Keratinocyte (primary cell): ENCODE measurements at regions not wholly inside any gene's neighbourhood (a gene's known extent, or its start where the extent isn't known, plus 50 kb on each side); places are given as distances from the start of the nearest gene placed in this dataset.

Experiments
- DNase-seq: peaks from one replicate; pipeline ENCODE4 v3.0.0-alpha.2; 2011; ENCODE audit warnings: low read depth, missing footprints, low spot score
- FAIRE-seq: peaks from 2 replicates; lab custom pipeline; 2011; peaks lifted over from hg19 to GRCh38; lab: Jason Lieb, UNC
- H2AFZ ChIP-seq: 2 replicates; pipeline ENCODE4 v1.6.0; 2012; ENCODE audit warnings: low read length, control low read depth, inconsistent platforms; ENCODE audit not compliant: control insufficient read depth
- H3K27ac ChIP-seq: 2 replicates; pipeline ENCODE4 v1.5.1; 2011; ENCODE audit warnings: low read length; ENCODE audit not compliant: control insufficient read depth, insufficient read depth
- H3K27me3 ChIP-seq: 3 replicates; pipeline ENCODE4 v1.6.0; 2011; ENCODE audit warnings: low read length; ENCODE audit not compliant: control insufficient read depth, insufficient read depth; ENCODE audit errors: extremely low read depth
- H3K36me3 ChIP-seq, 2 experiments: 2 replicates in 1 of 2; 3 replicates in 1 of 2; pipeline ENCODE4 v1.5.1; 2011; ENCODE audit warnings: low read length in 2 of 2, mild to moderate bottlenecking in 1 of 2; ENCODE audit not compliant: control insufficient read depth in 2 of 2, insufficient read depth in 2 of 2; ENCODE audit errors: extremely low read depth in 1 of 2
- H3K4me1 ChIP-seq: 3 replicates; pipeline ENCODE4 v1.5.1; 2011; ENCODE audit warnings: low read length; ENCODE audit not compliant: control insufficient read depth, insufficient read depth; ENCODE audit errors: extremely low read depth
- H3K4me2 ChIP-seq: 3 replicates; pipeline ENCODE4 v1.6.0; 2011; ENCODE audit warnings: low read depth, low read length; ENCODE audit not compliant: control insufficient read depth, insufficient read depth; ENCODE audit errors: extremely low read depth
- H3K4me3 ChIP-seq, 3 experiments: fragments of 200-600 bp in 1 of 3; sonication (generic) in 1 of 3; 2 replicates in 2 of 3; 3 replicates in 1 of 3; pipeline ENCODE4 v1.5.1; 2011 to 2016; ENCODE audit warnings: low read length in 3 of 3, mild to moderate bottlenecking in 3 of 3, control low read depth in 2 of 3, inconsistent platforms in 1 of 3, low read depth in 1 of 3, mixed read lengths in 1 of 3, mixed run types in 1 of 3, moderate library complexity in 1 of 3; ENCODE audit not compliant: control insufficient read depth in 2 of 3, insufficient read depth in 2 of 3; ENCODE audit errors: extremely low read depth in 1 of 3
- H3K79me2 ChIP-seq: 2 replicates; pipeline ENCODE4 v1.6.0; 2012; ENCODE audit warnings: low read length; ENCODE audit not compliant: control insufficient read depth, insufficient read depth
- H3K9ac ChIP-seq: 3 replicates; pipeline ENCODE4 v1.6.0; 2011; ENCODE audit warnings: low read length; ENCODE audit not compliant: control insufficient read depth, insufficient read depth; ENCODE audit errors: extremely low read depth
- H3K9me1 ChIP-seq: 3 replicates; pipeline ENCODE4 v1.6.0; 2011; ENCODE audit warnings: low read length; ENCODE audit not compliant: control insufficient read depth, insufficient read depth; ENCODE audit errors: extremely low read depth
- H3K9me3 ChIP-seq: 2 replicates; pipeline ENCODE4 v1.5.1; 2012; ENCODE audit warnings: low read depth, low read length; ENCODE audit not compliant: control insufficient read depth
- H4K20me1 ChIP-seq: 3 replicates; pipeline ENCODE4 v1.6.0; 2011; ENCODE audit warnings: low read length; ENCODE audit not compliant: control insufficient read depth, insufficient read depth; ENCODE audit errors: extremely low read depth
- EZH2 ChIP-seq: IDR thresholded peaks from one replicate; pipeline ENCODE4 v1.6.1; 2012; ENCODE audit warnings: inconsistent platforms, mild to moderate bottlenecking, low read length, moderate library complexity
- dilution Hi-C: fragments of 300-500 bp; cut with MboI; formaldehyde crosslinking; loops from one replicate; pipeline ENCODE4 v1.7.0; 2020; ENCODE audit warnings: low sequenced_read_pairs; ENCODE audit not compliant: extremely low pct_ligation_motif_present
- TF ChIP-seq, protein P1 (sequence below), 3 experiments: IDR thresholded peaks in 1 of 3; conservative IDR thresholded peaks in 1 of 3; optimal IDR thresholded peaks in 1 of 3; 2 replicates in 2 of 3; 3 replicates in 1 of 3; pipeline versions ENCODE3 to v1.5.1; 2011; ENCODE audit warnings: low read length in 3 of 3, mild to moderate bottlenecking in 3 of 3, moderate library complexity in 2 of 3, control low read depth in 1 of 3, inconsistent platforms in 1 of 3; ENCODE audit not compliant: insufficient read depth in 2 of 3; ENCODE audit errors: extremely low read depth in 1 of 3

GRCh38 chr4:26050212-26050643, 136.2 kb downstream of the SMIM20 start:
- Histone ChIP-seq H3K4me1 (peaks cover 10% of the 10 kb centered on the region), H2AFZ (no peak overlapping the region), H3K4me3 (no peak overlapping the region), H3K27me3 (peaks cover 9% of the 10 kb centered on the region), H3K36me3 (no peaks in the 10 kb centered on the region), H3K4me2 (no peak overlapping the region), H3K9me3 (no peaks in the 10 kb centered on the region), H3K27ac (no peak overlapping the region), H3K79me2 (no peaks in the 10 kb centered on the region), H3K9me1 (no peaks in the 10 kb centered on the region), H3K9ac (no peak overlapping the region), H4K20me1 (no peaks in the 10 kb centered on the region)
- TF ChIP-seq, protein P1, sequence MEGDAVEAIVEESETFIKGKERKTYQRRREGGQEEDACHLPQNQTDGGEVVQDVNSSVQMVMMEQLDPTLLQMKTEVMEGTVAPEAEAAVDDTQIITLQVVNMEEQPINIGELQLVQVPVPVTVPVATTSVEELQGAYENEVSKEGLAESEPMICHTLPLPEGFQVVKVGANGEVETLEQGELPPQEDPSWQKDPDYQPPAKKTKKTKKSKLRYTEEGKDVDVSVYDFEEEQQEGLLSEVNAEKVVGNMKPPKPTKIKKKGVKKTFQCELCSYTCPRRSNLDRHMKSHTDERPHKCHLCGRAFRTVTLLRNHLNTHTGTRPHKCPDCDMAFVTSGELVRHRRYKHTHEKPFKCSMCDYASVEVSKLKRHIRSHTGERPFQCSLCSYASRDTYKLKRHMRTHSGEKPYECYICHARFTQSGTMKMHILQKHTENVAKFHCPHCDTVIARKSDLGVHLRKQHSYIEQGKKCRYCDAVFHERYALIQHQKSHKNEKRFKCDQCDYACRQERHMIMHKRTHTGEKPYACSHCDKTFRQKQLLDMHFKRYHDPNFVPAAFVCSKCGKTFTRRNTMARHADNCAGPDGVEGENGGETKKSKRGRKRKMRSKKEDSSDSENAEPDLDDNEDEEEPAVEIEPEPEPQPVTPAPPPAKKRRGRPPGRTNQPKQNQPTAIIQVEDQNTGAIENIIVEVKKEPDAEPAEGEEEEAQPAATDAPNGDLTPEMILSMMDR (optimal IDR thresholded peaks at IDR 0.05 in 1 of 3, IDR thresholded peaks at IDR 0.05 in 1 of 3, conservative IDR thresholded peaks at IDR 0.05 in 1 of 3; ENCODE audit: extremely low read depth in 1 of 3, insufficient read depth in 2 of 3, low read length in 3 of 3), result no peak
- no peak for TF ChIP-seq EZH2
- DNase-seq, result no peak
- FAIRE-seq, result no peak
- dilution Hi-C loops, result no loop called here

- peaks cover 12% of the 10 kb centered on the region for H3K27me3 ChIP-seq
- no peaks in the 10 kb centered on the region for H3K36me3 ChIP-seq
- no peaks in the 10 kb centered on the region for H3K9me1 ChIP-seq
- H3K4me3 ChIP-seq, result no peak overlapping the region
- DNase-seq, result no peak
- H2AFZ ChIP-seq, result no peak overlapping the region
- no peaks in the 10 kb centered on the region for H4K20me1 ChIP-seq
- no peaks in the 10 kb centered on the region for H3K79me2 ChIP-seq
- no peak overlapping the region for H3K9ac ChIP-seq
- peaks cover 10% of the 10 kb centered on the region for H3K4me1 ChIP-seq
- no peak overlapping the region for H3K4me2 ChIP-seq
- no peaks in the 10 kb centered on the region for H3K9me3 ChIP-seq
- dilution Hi-C loops, result no loop called here
- no peak for FAIRE-seq
- H3K27ac ChIP-seq, result no peak overlapping the region
- TF ChIP-seq, protein P1 (optimal IDR thresholded peaks at IDR 0.05 in 1 of 3, IDR thresholded peaks at IDR 0.05 in 1 of 3, conservative IDR thresholded peaks at IDR 0.05 in 1 of 3; ENCODE audit: extremely low read depth in 1 of 3, insufficient read depth in 2 of 3, low read length in 3 of 3), result no peak
Observed at GRCh38 chr4:26050671-26051070, 136.7 kb downstream of the SMIM20 start.
